OCI-LY3 (cell line): ENCODE measurements at regions not wholly inside any gene's neighbourhood (a gene's known extent, or its start where the extent isn't known, plus 50 kb on each side); places are given as distances from the start of the nearest gene placed in this dataset.

Experiments
- H2AFZ ChIP-seq: fragments of 200-600, 300-600 bp; shearing (Covaris generic); 2 replicates; pipeline ENCODE4 v1.6.0; 2014; ENCODE audit warnings: antibody characterized with exemption, low read depth, low read length
- H3K27ac ChIP-seq: fragments of 200-600, 300-600 bp; sonication (generic); 2 replicates; pipeline ENCODE4 v1.5.1; 2014; ENCODE audit warnings: mild to moderate bottlenecking, low read length, moderate library complexity, mixed read lengths
- H3K27me3 ChIP-seq: fragments of 200-600, 300-600 bp; sonication (generic); 2 replicates; pipeline ENCODE4 v1.6.1; 2014; ENCODE audit warnings: low read depth, low read length, mixed read lengths
- H3K36me3 ChIP-seq: fragments of 200-600, 300-600 bp; sonication (generic); replicated peaks from 2 replicates; pipeline ENCODE3; 2014; ENCODE audit warnings: low read depth, low read length, mixed read lengths
- H3K4me1 ChIP-seq: fragments of 300-600, 200-600 bp; sonication (generic); 2 replicates; pipeline ENCODE4 v1.6.1; 2014; ENCODE audit warnings: low read length, mixed read lengths
- H3K4me2 ChIP-seq: fragments of 200-600, 300-600 bp; sonication (generic); 2 replicates; pipeline ENCODE4 v1.6.1; 2014; ENCODE audit warnings: low read length, mixed read lengths
- H3K4me3 ChIP-seq: fragments of 300-600, 200-600 bp; sonication (generic); 2 replicates; pipeline ENCODE4 v1.5.1; 2014; ENCODE audit warnings: antibody characterized with exemption, mild to moderate bottlenecking, low read length, moderate library complexity
- H3K79me2 ChIP-seq: fragments of 300-600, 200-600 bp; shearing (Covaris generic); 2 replicates; pipeline ENCODE4 v1.6.1; 2014; ENCODE audit warnings: mild to moderate bottlenecking, low read length, mixed read lengths
- H3K9ac ChIP-seq: fragments of 300-600, 200-600 bp; shearing (Covaris generic); 2 replicates; pipeline ENCODE4 v1.6.0; 2014; ENCODE audit warnings: mild to moderate bottlenecking, low read length, moderate library complexity
- H3K9me3 ChIP-seq: fragments of 200-600, 300-600 bp; shearing (Covaris generic); 2 replicates; pipeline ENCODE4 v1.6.1; 2014; ENCODE audit warnings: low read length, mixed read lengths; ENCODE audit not compliant: insufficient read depth
- H4K20me1 ChIP-seq: fragments of 200-600, 300-600 bp; sonication (generic); 2 replicates; pipeline ENCODE4 v1.6.1; 2016; ENCODE audit warnings: low read length, mixed read lengths; ENCODE audit not compliant: insufficient read depth
- CTCF ChIP-seq: fragments of 200-600, 300-600 bp; sonication (generic); IDR thresholded peaks from 2 replicates; pipeline ENCODE4 v1.5.1; 2014; ENCODE audit warnings: antibody characterized with exemption, low read length, low read depth
- EZH2phosphoT487 ChIP-seq: fragments of 200-600 bp; shearing (Covaris generic); IDR thresholded peaks from 2 replicates; pipeline ENCODE4 v1.6.1; 2018; ENCODE audit warnings: antibody characterized with exemption, mixed run types, low read depth

- Histone ChIP-seq H3K27ac (no peak overlapping the region), H3K9me3 (no peaks in the 10 kb centered on the region), H3K36me3 (no peaks in the 10 kb centered on the region), H3K4me2 (no peak overlapping the region), H3K4me1 (no peaks in the 10 kb centered on the region), H2AFZ (no peak overlapping the region), H4K20me1 (no peaks in the 10 kb centered on the region), H3K9ac (no peak overlapping the region), H3K27me3 (no peaks in the 10 kb centered on the region), H3K4me3 (no peak overlapping the region), H3K79me2 (no peaks in the 10 kb centered on the region)
- TF ChIP-seq EZH2phosphoT487, result no peak
Measured at GRCh38 chr11:103591554-103591953, 444.9 kb upstream of the DDI1 start.

GRCh38 chr11:103594283-103594682, 442.2 kb upstream of the DDI1 start:
- TF ChIP-seq CTCF (no peak), EZH2phosphoT487 (no peak)
- H3K27me3 ChIP-seq, result no peaks in the 10 kb centered on the region
- no peak overlapping the region for H3K4me2 ChIP-seq
- H3K36me3 ChIP-seq, result no peaks in the 10 kb centered on the region
- H3K4me3 ChIP-seq, result no peak overlapping the region
- H3K4me1 ChIP-seq, result no peaks in the 10 kb centered on the region
- H3K9ac ChIP-seq, result no peak overlapping the region
- H3K79me2 ChIP-seq, result no peaks in the 10 kb centered on the region
- no peak overlapping the region for H3K27ac ChIP-seq
- H3K9me3 ChIP-seq, result no peaks in the 10 kb centered on the region
- H2AFZ ChIP-seq, result no peak overlapping the region
- no peaks in the 10 kb centered on the region for H4K20me1 ChIP-seq

GRCh38 chr11:103596315-103596714, 440.1 kb upstream of the DDI1 start:
- no peak overlapping the region for H3K9ac ChIP-seq
- no peaks in the 10 kb centered on the region for H3K9me3 ChIP-seq
- H3K36me3 ChIP-seq, result no peaks in the 10 kb centered on the region
- no peak overlapping the region for H3K4me3 ChIP-seq
- no peak overlapping the region for H3K27ac ChIP-seq
- H3K4me1 ChIP-seq, result no peaks in the 10 kb centered on the region
- no peaks in the 10 kb centered on the region for H3K27me3 ChIP-seq
- no peaks in the 10 kb centered on the region for H3K79me2 ChIP-seq
- H4K20me1 ChIP-seq, result no peaks in the 10 kb centered on the region
- no peak overlapping the region for H2AFZ ChIP-seq
- TF ChIP-seq EZH2phosphoT487, result no peak
- no peak for TF ChIP-seq CTCF
- H3K4me2 ChIP-seq, result no peak overlapping the region

GRCh38 chr11:103601225-103601846, 435.1 kb upstream of the DDI1 start:
- Histone ChIP-seq H2AFZ (no peak overlapping the region), H4K20me1 (no peaks in the 10 kb centered on the region), H3K27me3 (no peaks in the 10 kb centered on the region; the same call in 1 of the 2 replicates), H3K36me3 (no peaks in the 10 kb centered on the region), H3K4me3 (no peak overlapping the region), H3K27ac (no peak overlapping the region), H3K4me2 (no peak overlapping the region), H3K4me1 (no peaks in the 10 kb centered on the region), H3K9ac (no peak overlapping the region), H3K9me3 (no peaks in the 10 kb centered on the region), H3K79me2 (no peaks in the 10 kb centered on the region)
- TF ChIP-seq CTCF, result peak; percentile 74
- TF ChIP-seq EZH2phosphoT487, result no peak
